Mesenchymal stem cell (in vitro differentiated cells and primary cell): ENCODE measurements at regions not wholly inside any gene's neighbourhood (a gene's known extent, or its start where the extent isn't known, plus 50 kb on each side); places are given as distances from the start of the nearest gene placed in this dataset.
"Not testable (repeated sequence)": the region's sequence is repeated elsewhere in the genome, so short reads cannot be mapped to it uniquely, and the experiment has no call there.

Experiments used
- DNase-seq: peaks from one replicate; pipeline ENCODE4 v3.0.0-alpha.2; 2013
- H2AFZ ChIP-seq: one replicate; pipeline ENCODE4 v1.6.1; 2013; ENCODE audit warnings: low read depth, mild to moderate bottlenecking, control low read depth, inconsistent platforms, low read length, moderate library complexity
- H2AK5ac ChIP-seq: 2 replicates; pipeline ENCODE4 v1.6.1; 2013; ENCODE audit warnings: low read length, moderate library complexity, mild to moderate bottlenecking, inconsistent platforms; ENCODE audit not compliant: severe bottlenecking
- H2BK120ac ChIP-seq: one replicate; pipeline ENCODE4 v1.6.1; 2013; ENCODE audit warnings: low read depth, mild to moderate bottlenecking, inconsistent platforms, low read length, moderate library complexity
- H2BK12ac ChIP-seq, 2 experiments: one replicate each; pipeline ENCODE4 v1.6.1; 2013; ENCODE audit warnings: inconsistent platforms in 2 of 2, low read length in 2 of 2, mild to moderate bottlenecking in 2 of 2, moderate library complexity in 2 of 2, control low read depth in 1 of 2
- H2BK15ac ChIP-seq: one replicate; pipeline ENCODE4 v1.6.1; 2013; ENCODE audit warnings: mild to moderate bottlenecking, low read depth, inconsistent platforms; ENCODE audit not compliant: poor library complexity, severe bottlenecking
- H2BK5ac ChIP-seq: 2 replicates; pipeline ENCODE4 v1.6.1; 2013; ENCODE audit warnings: low read depth, mild to moderate bottlenecking, low read length, control low read depth, inconsistent platforms; ENCODE audit not compliant: poor library complexity, severe bottlenecking
- H3K14ac ChIP-seq, 2 experiments: one replicate each; pipeline ENCODE4 v1.6.1; 2013; ENCODE audit warnings: inconsistent platforms in 2 of 2, low read length in 2 of 2, control low read depth in 1 of 2, mild to moderate bottlenecking in 1 of 2, moderate library complexity in 1 of 2
- H3K18ac ChIP-seq, 2 experiments: one replicate each; pipeline ENCODE4 v1.6.1; 2013; ENCODE audit warnings: inconsistent platforms in 2 of 2, low read length in 2 of 2, control low read depth in 1 of 2, low read depth in 1 of 2, mild to moderate bottlenecking in 1 of 2
- H3K23ac ChIP-seq, 2 experiments: one replicate each; pipeline ENCODE4 v1.6.1; 2013; ENCODE audit warnings: inconsistent platforms in 2 of 2, low read length in 2 of 2, mild to moderate bottlenecking in 2 of 2, moderate library complexity in 2 of 2, control low read depth in 1 of 2
- H3K27ac ChIP-seq: 2 replicates; pipeline ENCODE4 v1.5.1; 2013; ENCODE audit warnings: mild to moderate bottlenecking, moderate library complexity, low read length, control low read depth, inconsistent platforms; ENCODE audit not compliant: poor library complexity, severe bottlenecking
- H3K27me3 ChIP-seq, 2 experiments: 2 replicates each; pipeline versions ENCODE4 v1.6.1 to v1.7.0; 2013; ENCODE audit warnings: low read length in 2 of 2, mild to moderate bottlenecking in 2 of 2, moderate library complexity in 2 of 2, control low read depth in 1 of 2, inconsistent platforms in 1 of 2; ENCODE audit not compliant: control insufficient read depth in 1 of 2, insufficient read depth in 1 of 2
- H3K36me3 ChIP-seq, 2 experiments: 2 replicates each; pipeline versions ENCODE4 v1.6.1 to v1.7.0; 2013; ENCODE audit warnings: low read length in 2 of 2, control low read depth in 1 of 2, inconsistent platforms in 1 of 2, low read depth in 1 of 2, mild to moderate bottlenecking in 1 of 2; ENCODE audit not compliant: insufficient read depth in 2 of 2, control insufficient read depth in 1 of 2
- H3K4ac ChIP-seq, 2 experiments: one replicate each; pipeline ENCODE4 v1.6.1; 2013; ENCODE audit warnings: inconsistent platforms in 2 of 2, low read length in 2 of 2, mild to moderate bottlenecking in 2 of 2, moderate library complexity in 2 of 2, control low read depth in 1 of 2, low read depth in 1 of 2
- H3K4me1 ChIP-seq: 2 replicates; pipeline ENCODE4 v1.6.1; 2013; ENCODE audit warnings: low read depth, low read length, control low read depth; ENCODE audit not compliant: control insufficient read depth, insufficient read depth
- H3K4me2 ChIP-seq: 2 replicates; pipeline ENCODE4 v1.6.1; 2013; ENCODE audit warnings: low read length, mild to moderate bottlenecking, inconsistent platforms; ENCODE audit not compliant: poor library complexity, severe bottlenecking
- H3K4me3 ChIP-seq, 2 experiments: 2 replicates each; pipeline versions ENCODE4 v1.5.1 to v1.7.0; 2013; ENCODE audit warnings: low read length in 2 of 2, mild to moderate bottlenecking in 2 of 2, control low read depth in 1 of 2, low read depth in 1 of 2; ENCODE audit not compliant: insufficient read depth in 1 of 2
- H3K79me1 ChIP-seq: replicated peaks from 2 replicates; pipeline ENCODE4 v1.6.1; 2013; ENCODE audit warnings: mild to moderate bottlenecking, control low read depth, low read length, inconsistent platforms; ENCODE audit not compliant: poor library complexity, severe bottlenecking
- H3K9ac ChIP-seq: 2 replicates; pipeline ENCODE4 v1.7.0; 2013; ENCODE audit warnings: mild to moderate bottlenecking, low read length, moderate library complexity
- H3K9me3 ChIP-seq: 2 replicates; pipeline ENCODE4 v1.7.0; 2013; ENCODE audit warnings: mild to moderate bottlenecking, low read length; ENCODE audit not compliant: control insufficient read depth
- H4K8ac ChIP-seq: one replicate; pipeline ENCODE4 v1.6.1; 2013; ENCODE audit warnings: inconsistent platforms, mild to moderate bottlenecking, low read length, moderate library complexity
- H4K91ac ChIP-seq: one replicate; pipeline ENCODE4 v1.6.1; 2013; ENCODE audit warnings: mild to moderate bottlenecking, low read length, inconsistent platforms
- WGBS: methylation state at CpG from one replicate; pipeline ENCODE4 v1.1.7; 2013; ENCODE audit warnings: mixed read lengths; 5-methylcytosine and 5-hydroxymethylcytosine counted together

DNA sequence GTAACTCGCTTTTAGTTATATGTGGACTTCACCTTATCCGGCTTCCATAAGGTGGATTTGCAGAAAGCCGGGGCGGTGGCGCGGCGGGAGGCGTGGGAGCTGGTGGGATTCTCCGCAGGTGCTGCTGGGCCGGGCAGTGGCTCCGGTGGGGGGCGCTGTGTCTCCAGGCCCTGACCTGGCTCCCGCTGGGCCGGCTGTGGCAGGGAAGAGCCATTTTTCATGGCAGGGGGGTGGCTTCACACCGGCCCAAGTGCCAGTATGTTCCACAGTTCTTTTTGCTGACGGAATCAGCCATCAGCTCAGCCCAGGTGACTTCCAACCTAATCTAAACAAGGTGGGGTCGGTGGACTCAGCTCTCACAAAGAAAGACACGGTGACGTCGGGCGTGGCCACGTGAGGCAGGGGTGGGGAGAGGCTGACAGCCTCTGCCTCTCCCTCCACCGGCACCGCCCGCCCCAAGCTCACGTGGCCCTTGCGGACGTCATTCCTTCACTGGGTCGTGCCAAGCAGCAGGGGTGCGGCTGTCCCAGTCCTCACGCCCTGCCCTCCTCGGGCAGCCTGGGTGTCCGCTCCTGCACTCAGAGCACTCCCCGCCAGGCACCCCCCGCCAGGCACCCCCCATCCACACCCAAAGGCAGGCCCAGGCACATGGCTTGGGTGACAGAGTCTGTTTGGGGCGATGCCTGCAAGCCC lies 4429.9 kb upstream of the TPTE start:
- not testable (repeated sequence) for H3K23ac ChIP-seq, H3K27ac ChIP-seq, H2BK12ac ChIP-seq, H2BK120ac ChIP-seq, H3K4me1 ChIP-seq, H3K9me3 ChIP-seq, H3K4me2 ChIP-seq, H3K14ac ChIP-seq, H2AK5ac ChIP-seq, H3K9ac ChIP-seq, H2BK15ac ChIP-seq, DNase-seq, H3K36me3 ChIP-seq, H3K4me3 ChIP-seq, H4K91ac ChIP-seq, H2AFZ ChIP-seq, H3K4ac ChIP-seq, H3K79me1 ChIP-seq, H2BK5ac ChIP-seq, H3K18ac ChIP-seq, H3K27me3 ChIP-seq, H4K8ac ChIP-seq
- no CpG with 5 or more reads among the region's 36 CpGs for WGBS

DNA sequence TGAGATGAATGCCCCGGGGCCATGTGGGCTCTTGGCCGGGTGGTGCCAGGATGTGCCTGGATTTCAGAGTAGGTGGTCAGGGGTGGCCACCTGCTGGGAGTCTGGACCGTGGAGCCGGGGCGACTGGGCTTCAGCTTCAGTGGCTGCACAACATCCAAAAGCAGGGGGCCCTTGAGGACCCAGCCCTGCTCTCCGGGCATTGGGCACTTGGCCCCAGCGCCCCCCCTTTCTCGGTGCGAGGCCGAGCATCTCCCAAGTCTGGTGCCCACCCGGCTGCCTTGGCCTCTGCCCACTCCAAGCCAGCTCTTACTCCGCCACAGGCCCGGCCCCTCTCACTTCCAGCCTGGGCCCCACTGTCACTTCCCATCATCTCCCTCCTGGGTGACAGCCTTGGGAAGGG lies 4429.0 kb upstream of the TPTE start:
- not testable (repeated sequence) for H3K4me1 ChIP-seq, H4K8ac ChIP-seq, H4K91ac ChIP-seq, H3K9ac ChIP-seq, H3K4me3 ChIP-seq, DNase-seq, H2BK15ac ChIP-seq, H3K4me2 ChIP-seq, H3K36me3 ChIP-seq, H2BK12ac ChIP-seq, H2AFZ ChIP-seq, H3K9me3 ChIP-seq, H3K27ac ChIP-seq, H3K27me3 ChIP-seq, H3K4ac ChIP-seq, H3K14ac ChIP-seq, H3K18ac ChIP-seq, H3K23ac ChIP-seq, H2BK120ac ChIP-seq, H2AK5ac ChIP-seq, H2BK5ac ChIP-seq, H3K79me1 ChIP-seq
- no CpG with 5 or more reads among the region's 13 CpGs for WGBS

DNA sequence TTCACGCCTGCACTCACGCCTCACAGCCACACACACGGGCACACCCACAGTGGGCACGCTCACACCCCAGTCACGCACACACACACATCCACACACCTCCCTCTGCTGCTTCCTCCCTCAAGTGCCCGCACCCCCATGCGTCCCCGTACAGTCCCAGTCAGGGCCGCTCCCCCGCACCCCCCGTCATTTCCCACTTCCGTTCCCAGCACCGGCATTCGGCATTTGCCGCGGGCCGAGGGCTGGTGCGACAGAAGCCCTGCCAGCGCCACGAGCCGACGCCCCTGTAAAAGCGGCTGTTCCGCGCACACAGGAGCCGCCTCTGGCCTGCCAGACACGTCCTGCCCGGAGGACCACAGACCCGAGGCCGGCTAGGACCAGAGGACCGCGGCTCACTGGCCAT lies 4428.0 kb upstream of the TPTE start:
- H2BK12ac ChIP-seq, H3K23ac ChIP-seq, H2BK120ac ChIP-seq, H3K36me3 ChIP-seq, H2BK15ac ChIP-seq, H3K9ac ChIP-seq, H4K91ac ChIP-seq, H2AFZ ChIP-seq, H3K4me3 ChIP-seq, H3K4me2 ChIP-seq, H2BK5ac ChIP-seq, H3K9me3 ChIP-seq, H3K79me1 ChIP-seq, H3K4me1 ChIP-seq, H2AK5ac ChIP-seq, H4K8ac ChIP-seq, H3K14ac ChIP-seq, DNase-seq, H3K27ac ChIP-seq, H3K4ac ChIP-seq, H3K18ac ChIP-seq, H3K27me3 ChIP-seq: not testable (repeated sequence)
- no CpG with 5 or more reads among the region's 32 CpGs for WGBS

DNA sequence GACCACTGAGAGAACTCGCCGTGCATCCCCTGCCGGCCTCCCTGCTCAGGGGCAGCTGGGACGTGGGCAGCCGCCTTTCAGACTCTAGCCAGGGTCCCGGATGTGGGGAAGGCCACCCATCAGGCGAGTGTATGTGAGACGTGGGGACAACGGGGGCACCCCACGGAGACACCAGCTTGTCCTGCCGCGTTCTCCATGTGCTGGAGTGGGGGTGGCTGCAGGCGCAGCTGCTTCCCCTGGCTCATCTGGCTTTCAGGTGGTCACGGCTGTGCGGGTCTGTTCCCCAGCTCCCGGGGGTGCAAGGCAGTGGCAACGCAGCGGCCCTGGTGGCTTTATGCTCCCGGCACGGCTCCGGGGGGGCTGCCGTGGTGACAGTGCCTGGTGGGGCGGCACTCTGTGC lies 4427.5 kb upstream of the TPTE start:
- not testable (repeated sequence) for H2BK5ac ChIP-seq, H3K9ac ChIP-seq, H3K79me1 ChIP-seq, H3K27ac ChIP-seq, H2AK5ac ChIP-seq, H3K36me3 ChIP-seq, H4K8ac ChIP-seq, H2BK120ac ChIP-seq, H2BK12ac ChIP-seq, H3K9me3 ChIP-seq, H3K27me3 ChIP-seq, H2AFZ ChIP-seq, H3K4ac ChIP-seq, H3K23ac ChIP-seq, H3K4me2 ChIP-seq, H3K18ac ChIP-seq, DNase-seq, H3K4me1 ChIP-seq, H4K91ac ChIP-seq, H2BK15ac ChIP-seq, H3K14ac ChIP-seq, H3K4me3 ChIP-seq
- no CpG with 5 or more reads among the region's 23 CpGs for WGBS
